Stomach (tissue), 8 donors: ENCODE measurements at regions not wholly inside any gene's neighbourhood (a gene's known extent, or its start where the extent isn't known, plus 50 kb on each side); places are given as distances from the start of the nearest gene placed in this dataset.

Experiments used
- DNase-seq, 2 donors: peaks; one replicate each; pipeline versions ENCODE4 v3.0.0 to v3.0.0-alpha.2; 2013 to 2019
- H3K27ac ChIP-seq, 5 donors: fragments of 200-600 bp in 4 of 5; sonication (generic) in 4 of 5; one replicate each; pipeline ENCODE4 v1.5.1; 2013 to 2019; ENCODE audit warnings: mild to moderate bottlenecking in 1 of 5, moderate library complexity in 1 of 5
- H3K27me3 ChIP-seq, 3 donors: fragments of 200-600 bp; sonication (generic); one replicate each; pipeline ENCODE4 v1.5.1; 2017 to 2019; ENCODE audit warnings: mixed run types in 1 of 3
- H3K36me3 ChIP-seq, 4 donors: fragments of 200-600 bp; sonication (generic); 1 replicate in 3 of 4; 2 replicates in 1 of 4; pipeline ENCODE4 v1.5.1; 2016 to 2019
- H3K4me1 ChIP-seq, 4 donors: fragments of 200-600 bp; sonication (generic); one replicate each; pipeline ENCODE4 v1.5.1; 2016 to 2019
- H3K4me3 ChIP-seq, 4 donors: fragments of 200-600 bp; sonication (generic) in 3 of 4; one replicate each; pipeline ENCODE4 v1.5.1; 2016 to 2019; ENCODE audit warnings: mild to moderate bottlenecking in 1 of 4
- H3K9me3 ChIP-seq, 4 donors: fragments of 200-600 bp; sonication (generic); one replicate each; pipeline ENCODE4 v1.5.1; 2016 to 2019
- EP300 ChIP-seq: sonication (generic); formaldehyde crosslinking; IDR thresholded peaks from one replicate; pipeline ENCODE4 v1.6.1; 2017; ENCODE audit warnings: antibody characterized with exemption
- POLR2A ChIP-seq, 4 donors: fragments of 450-650 bp; IDR thresholded peaks; one replicate each; pipeline ENCODE4 v1.6.1; 2016; ENCODE audit warnings: antibody characterized with exemption in 4 of 4, control low read depth in 2 of 4, mild to moderate bottlenecking in 1 of 4, moderate library complexity in 1 of 4
- POLR2AphosphoS5 ChIP-seq, 3 donors: sonication (generic); formaldehyde crosslinking; IDR thresholded peaks; one replicate each; pipeline ENCODE4 v1.6.1; 2016; ENCODE audit warnings: antibody characterized with exemption in 3 of 3
- WGBS, 5 donors: extraction: QIAGEN DNeasy Blood & Tissue Kit in 3 of 5; methylation state at CpG; one replicate each; pipeline versions ENCODE4 v1.1.5 to v1.1.7; 2013 to 2018; 5-methylcytosine and 5-hydroxymethylcytosine counted together
- intact Hi-C: fragments of 100-400 bp; cut with DNase I; formaldehyde crosslinking; loops from one replicate; pipeline ENCODE4 v1.15.1; 2023; ENCODE audit warnings: low total_unique reads
- TF ChIP-seq, protein P1 (sequence below), 7 experiments: fragments of 450-650 bp in 4 of 7; fragments of 200-600 bp in 3 of 7; sonication (generic) in 3 of 7; IDR thresholded peaks; one replicate each; pipeline ENCODE4 v1.5.1; 2016 to 2019; ENCODE audit warnings: antibody characterized with exemption in 7 of 7, control low read depth in 2 of 7, mild to moderate bottlenecking in 1 of 7
- donor health status: healthy with polysubstance abuse.
- donor health status: Bipolar disorder and iron deficiency.
- donor health status: healthy.

DNA sequence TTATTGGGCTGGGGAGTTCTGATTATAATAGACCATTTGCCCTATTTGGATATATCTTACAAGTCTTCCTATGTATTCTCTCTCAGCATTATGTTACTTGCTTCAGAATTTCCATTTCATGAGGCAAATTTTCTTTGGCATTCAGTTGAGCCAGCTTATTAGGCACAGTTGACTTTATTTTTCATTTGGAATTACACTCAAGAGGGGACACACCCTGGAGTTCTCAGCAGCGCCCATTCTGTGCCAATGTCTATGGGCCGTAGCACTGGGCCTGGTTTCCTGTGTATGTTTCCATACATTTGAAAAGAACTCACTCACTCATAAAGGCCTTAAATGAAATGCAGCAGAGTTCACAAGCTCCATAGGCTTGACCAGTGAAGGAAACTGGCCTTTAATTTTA is 138.5 kb downstream of the KLF12 start:
- H3K27ac ChIP-seq, result no peak overlapping the region
- no peaks in the 10 kb centered on the region for H3K27me3 ChIP-seq
- TF ChIP-seq POLR2AphosphoS5 (IDR thresholded peaks at IDR 0.05), result no peak
- TF ChIP-seq POLR2A (IDR thresholded peaks at IDR 0.05), result no peak
- TF ChIP-seq EP300, result no peak
- no peaks in the 10 kb centered on the region for H3K9me3 ChIP-seq
- intact Hi-C loops, result no loop called here
- 92 to 95% (median 95%) methylated on average over 2 of the region's 2 CpGs for WGBS, 5 donors
- no peaks in the 10 kb centered on the region for H3K4me1 ChIP-seq
- no peak overlapping the region for H3K4me3 ChIP-seq
- no peak for DNase-seq
- H3K36me3 ChIP-seq, result no peaks in the 10 kb centered on the region

DNA sequence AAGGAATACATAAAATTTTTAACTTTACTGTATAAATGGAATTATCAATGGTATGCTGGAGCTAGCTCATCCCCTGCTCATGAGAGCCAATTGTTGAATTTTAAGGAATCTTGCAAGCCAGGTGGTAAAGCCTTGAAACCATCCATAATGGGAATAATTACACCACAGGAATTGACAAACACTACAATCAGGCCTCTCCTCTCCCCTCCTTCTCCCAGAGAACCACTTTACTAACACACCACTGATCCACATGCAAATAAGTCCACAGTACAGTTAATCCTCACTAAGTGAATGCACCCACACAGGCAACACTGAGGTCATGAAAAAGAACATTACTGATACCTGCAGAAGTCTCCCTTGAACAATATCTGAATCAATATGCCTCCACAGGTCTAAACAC is 140.5 kb downstream of the KLF12 start:
- Histone ChIP-seq H3K9me3 (no peaks in the 10 kb centered on the region), H3K36me3 (no peaks in the 10 kb centered on the region), H3K4me3 (no peak overlapping the region), H3K27me3 (no peaks in the 10 kb centered on the region), H3K4me1 (peaks cover 0 to 16% (median 0%) of the 10 kb centered on the region in 4 donors), H3K27ac (no peak overlapping the region)
- TF ChIP-seq, protein P1, sequence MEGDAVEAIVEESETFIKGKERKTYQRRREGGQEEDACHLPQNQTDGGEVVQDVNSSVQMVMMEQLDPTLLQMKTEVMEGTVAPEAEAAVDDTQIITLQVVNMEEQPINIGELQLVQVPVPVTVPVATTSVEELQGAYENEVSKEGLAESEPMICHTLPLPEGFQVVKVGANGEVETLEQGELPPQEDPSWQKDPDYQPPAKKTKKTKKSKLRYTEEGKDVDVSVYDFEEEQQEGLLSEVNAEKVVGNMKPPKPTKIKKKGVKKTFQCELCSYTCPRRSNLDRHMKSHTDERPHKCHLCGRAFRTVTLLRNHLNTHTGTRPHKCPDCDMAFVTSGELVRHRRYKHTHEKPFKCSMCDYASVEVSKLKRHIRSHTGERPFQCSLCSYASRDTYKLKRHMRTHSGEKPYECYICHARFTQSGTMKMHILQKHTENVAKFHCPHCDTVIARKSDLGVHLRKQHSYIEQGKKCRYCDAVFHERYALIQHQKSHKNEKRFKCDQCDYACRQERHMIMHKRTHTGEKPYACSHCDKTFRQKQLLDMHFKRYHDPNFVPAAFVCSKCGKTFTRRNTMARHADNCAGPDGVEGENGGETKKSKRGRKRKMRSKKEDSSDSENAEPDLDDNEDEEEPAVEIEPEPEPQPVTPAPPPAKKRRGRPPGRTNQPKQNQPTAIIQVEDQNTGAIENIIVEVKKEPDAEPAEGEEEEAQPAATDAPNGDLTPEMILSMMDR (IDR thresholded peaks at IDR 0.05), result no peak
- TF ChIP-seq EP300, result no peak
- no peak for TF ChIP-seq POLR2AphosphoS5 (IDR thresholded peaks at IDR 0.05)
- TF ChIP-seq POLR2A (IDR thresholded peaks at IDR 0.05), result no peak
- no peak for DNase-seq
- intact Hi-C loops, result no loop called here

DNA sequence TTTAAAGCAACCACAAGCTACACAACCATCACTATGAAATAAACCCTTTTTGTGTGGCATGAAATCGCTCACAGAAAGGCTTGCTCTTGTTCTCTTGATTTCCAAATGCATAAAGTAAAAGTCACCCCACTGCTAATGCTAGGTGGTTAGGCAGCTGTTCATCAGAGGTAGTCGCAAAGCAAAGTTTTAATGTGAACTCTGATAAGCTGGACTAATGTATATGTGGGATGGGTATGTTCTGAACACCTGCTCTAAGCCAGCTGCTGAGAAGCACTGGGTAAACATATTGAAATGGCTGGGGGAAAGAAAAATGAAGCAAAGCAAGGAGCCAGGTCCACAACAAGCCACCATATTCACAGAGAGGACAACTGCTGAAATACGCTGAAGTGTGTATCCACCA is 142.3 kb downstream of the KLF12 start:
- Histone ChIP-seq H3K27ac (no peak overlapping the region), H3K4me3 (no peak overlapping the region), H3K9me3 (no peaks in the 10 kb centered on the region), H3K36me3 (no peaks in the 10 kb centered on the region), H3K27me3 (no peaks in the 10 kb centered on the region), H3K4me1 (peaks cover 0 to 24% (median 0%) of the 10 kb centered on the region in 4 donors)
- TF ChIP-seq POLR2AphosphoS5 (IDR thresholded peaks at IDR 0.05) (no peak), POLR2A (IDR thresholded peaks at IDR 0.05) (no peak), EP300 (no peak)
- TF ChIP-seq, protein P1 (IDR thresholded peaks at IDR 0.05), result no peak
- no peak for DNase-seq
- intact Hi-C loops, result no loop called here
- WGBS, 5 donors, result 80 to 90% (median 86%) methylated on average over 3 of the region's 3 CpGs

DNA sequence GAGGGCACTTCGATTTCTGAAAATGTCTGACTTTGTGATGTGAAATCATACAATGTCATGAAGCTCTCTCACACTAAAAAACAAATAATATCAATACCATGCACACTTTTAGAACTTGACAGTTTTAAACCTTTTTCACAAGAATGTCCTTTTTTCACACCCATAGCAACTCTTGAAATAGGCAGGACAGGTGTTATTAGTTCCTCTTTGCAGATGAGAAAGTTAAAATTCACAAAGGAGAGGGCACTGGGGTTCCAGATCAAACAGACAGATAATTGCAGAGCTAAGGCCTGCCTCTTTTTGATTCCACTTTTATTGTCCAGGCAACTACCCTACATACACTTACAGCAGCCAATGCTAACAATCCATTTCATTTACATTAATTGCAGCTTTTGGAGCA is 142.8 kb downstream of the KLF12 start:
- H3K27ac ChIP-seq, result no peak overlapping the region

More for the DNA sequence above, 142.8 kb downstream of the KLF12 start:
- no peak for TF ChIP-seq POLR2AphosphoS5 (IDR thresholded peaks at IDR 0.05)
- TF ChIP-seq, protein P1 (IDR thresholded peaks at IDR 0.05), result no peak
- no peak for TF ChIP-seq POLR2A (IDR thresholded peaks at IDR 0.05)
- no peak for TF ChIP-seq EP300
- WGBS, 5 donors, result 87 to 91% (median 89%) methylated on average over 1 of the region's 1 CpG
- H3K27me3 ChIP-seq, result no peaks in the 10 kb centered on the region
- DNase-seq, result no peak
- H3K4me1 ChIP-seq, result peaks cover 0 to 24% (median 0%) of the 10 kb centered on the region in 4 donors
- no peaks in the 10 kb centered on the region for H3K36me3 ChIP-seq
- intact Hi-C loops, result no loop called here
- H3K4me3 ChIP-seq, result no peak overlapping the region
- no peaks in the 10 kb centered on the region for H3K9me3 ChIP-seq
